HG03354 (cell line): ENCODE measurements at regions not wholly inside any gene's neighbourhood (a gene's known extent, or its start where the extent isn't known, plus 50 kb on each side); places are given as distances from the start of the nearest gene placed in this dataset.
"Not testable (repeated sequence)": the region's sequence is repeated elsewhere in the genome, so short reads cannot be mapped to it uniquely, and the experiment has no call there.

Source experiments
- ATAC-seq: cut with Tn5 transposase; IDR thresholded peaks from one replicate; pipeline ENCODE4 v1.9.1; 2021; ENCODE audit warnings: mild to moderate bottlenecking; ENCODE audit not compliant: unreplicated experiment, poor library complexity, severe bottlenecking

DNA sequence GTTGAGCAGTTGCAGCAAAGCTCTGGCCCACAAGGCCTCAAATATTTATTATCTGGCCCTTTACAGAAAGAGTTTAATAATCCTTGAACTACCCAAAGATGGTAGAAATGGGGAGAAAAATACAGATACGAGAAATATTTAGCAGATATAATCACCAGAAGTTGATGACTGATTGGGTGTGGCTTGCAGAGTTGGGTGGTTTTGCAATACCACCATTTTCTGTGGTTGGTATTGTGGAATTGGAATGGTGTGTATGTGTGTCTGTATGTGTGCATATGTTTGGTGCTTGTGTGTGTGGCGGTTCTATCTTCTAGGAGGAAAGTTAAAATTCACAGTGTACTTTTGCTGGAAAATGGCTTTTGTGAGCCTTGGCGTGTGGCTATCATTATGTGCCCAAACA lies 85.4 kb upstream of the MANSC4 start:
- ATAC-seq, result no peak

DNA sequence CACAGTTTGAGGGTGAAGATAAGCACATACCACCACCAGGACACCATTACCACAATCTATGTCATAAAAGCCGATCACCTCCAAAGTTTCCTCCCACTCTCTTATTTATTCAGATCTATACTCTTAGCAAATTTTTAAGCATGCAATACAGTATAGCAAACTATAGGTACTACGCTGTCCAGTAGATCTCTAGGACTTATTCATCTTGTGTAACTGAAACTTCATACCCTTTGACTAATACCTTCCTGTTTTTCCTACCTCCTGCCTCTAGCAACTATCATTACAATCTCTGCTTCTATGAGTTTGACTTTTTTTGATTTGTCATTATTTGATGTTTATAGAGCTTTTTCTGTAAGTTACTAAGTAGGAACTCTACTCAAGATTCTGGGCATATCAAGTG lies 84.5 kb upstream of the MANSC4 start:
- no peak for ATAC-seq

DNA sequence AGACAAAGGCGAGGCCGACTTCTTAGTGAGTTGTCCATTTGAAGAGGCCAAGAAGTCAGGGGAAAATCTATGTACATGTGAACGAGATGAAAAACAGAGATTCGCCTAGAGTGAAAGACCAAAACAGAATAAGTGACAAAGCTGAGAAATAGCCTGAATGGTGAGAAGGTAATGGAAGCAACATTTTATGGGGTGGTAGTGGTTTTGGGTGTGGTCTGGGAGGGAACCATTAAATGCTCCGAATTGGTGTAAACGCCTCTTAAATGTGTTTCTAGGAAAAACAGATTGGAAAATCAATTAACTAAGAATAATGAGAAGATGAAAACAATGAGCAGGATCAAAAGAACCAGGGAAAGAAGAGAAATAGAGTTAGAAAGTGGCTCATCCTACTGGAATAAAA lies 83.8 kb upstream of the MANSC4 start:
- ATAC-seq, result no peak

DNA sequence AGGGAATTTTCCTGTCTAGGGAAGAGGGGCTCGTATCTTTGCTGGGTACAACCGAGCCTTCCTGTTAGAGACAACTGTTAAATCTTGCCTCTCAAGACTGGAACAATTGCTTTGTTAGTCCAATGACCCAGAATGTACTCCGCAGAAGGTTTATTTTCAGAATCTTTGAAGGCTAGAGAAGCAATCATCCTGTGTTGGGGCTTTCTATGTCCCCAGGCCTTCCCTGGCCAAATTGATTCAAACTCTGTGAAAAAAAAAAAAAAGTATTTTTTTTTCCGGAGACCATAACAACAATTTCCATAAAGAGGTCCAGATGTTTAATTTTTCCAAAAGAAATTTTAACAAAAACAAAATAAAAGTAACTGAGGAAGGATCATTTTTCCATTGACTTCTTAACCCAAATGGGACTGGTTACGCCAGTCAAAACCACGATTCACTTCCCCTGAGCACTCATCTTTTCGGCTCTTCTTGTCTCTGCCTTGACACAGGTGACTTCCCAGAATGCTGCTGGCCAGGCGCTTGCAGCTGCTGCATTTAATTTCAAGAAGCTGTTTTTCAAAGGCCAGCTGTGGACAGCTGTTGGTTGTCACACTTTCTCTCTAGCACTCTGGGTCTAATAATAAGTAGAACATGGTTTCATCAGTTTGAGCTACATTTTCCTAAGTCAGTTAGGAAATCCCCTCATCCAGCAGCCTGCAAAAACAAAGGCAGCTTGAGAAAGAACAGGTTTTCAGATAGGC lies 81.6 kb upstream of the MANSC4 start:
- peak; percentile 85 for ATAC-seq

DNA sequence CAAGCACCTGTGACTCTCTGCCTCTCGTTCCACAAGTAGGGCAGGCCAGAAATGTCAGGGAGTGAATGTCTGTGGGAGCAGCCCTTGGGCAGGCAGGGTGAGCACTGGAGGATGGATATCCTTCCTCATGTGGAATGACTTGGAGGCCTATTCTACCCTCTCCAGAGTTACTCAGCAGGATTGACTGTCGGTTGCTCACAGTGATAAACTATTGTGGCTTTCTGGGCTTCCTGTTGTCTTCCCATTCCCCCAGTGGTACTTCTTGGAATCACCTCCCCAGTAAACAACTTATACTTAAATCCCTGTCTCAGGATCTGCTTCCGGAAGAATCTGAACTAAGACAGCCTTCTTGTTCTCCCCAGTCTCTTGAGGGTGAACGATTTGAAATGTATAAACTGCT lies 79.6 kb upstream of the MANSC4 start:
- ATAC-seq, result no peak

DNA sequence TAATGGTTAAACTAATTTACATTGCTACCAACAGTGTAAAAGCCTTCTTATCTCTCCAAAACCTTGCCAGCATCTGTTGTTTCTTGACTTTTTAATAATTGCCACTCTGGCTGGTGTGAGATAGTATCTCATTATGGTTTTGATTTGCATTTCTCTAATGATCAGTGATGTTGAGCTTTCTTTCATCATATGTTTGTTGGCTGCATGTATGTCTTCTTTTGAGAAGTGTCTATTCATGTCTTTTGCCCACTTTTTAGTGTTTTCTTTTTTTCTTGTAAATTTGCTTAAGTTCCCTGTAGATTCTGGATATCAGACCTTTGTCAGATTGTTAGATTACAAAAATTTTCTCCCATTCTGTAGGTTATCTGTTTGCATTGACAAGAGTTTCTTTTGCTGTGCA lies 77.0 kb upstream of the MANSC4 start:
- ATAC-seq, result not testable (repeated sequence)

DNA sequence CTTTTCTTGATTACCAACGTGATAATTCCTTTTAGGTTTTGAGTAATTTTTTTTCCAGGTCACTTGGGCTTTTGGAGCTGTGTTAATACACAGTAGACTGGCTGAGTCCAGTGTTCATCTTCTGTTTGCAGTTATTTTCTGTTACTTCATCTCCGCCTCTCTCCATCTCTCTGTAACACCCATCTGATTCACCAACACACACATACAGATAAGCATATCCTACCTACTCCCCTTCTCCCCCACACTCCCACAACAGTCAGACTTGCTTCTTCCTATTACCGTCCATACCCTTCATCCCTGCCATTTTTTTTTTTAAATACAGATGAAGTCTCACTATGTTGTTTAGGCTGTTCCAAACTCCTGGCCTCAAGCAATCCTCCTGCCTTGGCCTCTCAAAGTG lies 72.7 kb upstream of the MANSC4 start:
- ATAC-seq, result no peak
